HG03571 (cell line): ENCODE measurements at regions not wholly inside any gene's neighbourhood (a gene's known extent, or its start where the extent isn't known, plus 50 kb on each side); places are given as distances from the start of the nearest gene placed in this dataset.

Experiments
- ATAC-seq: cut with Tn5 transposase; IDR thresholded peaks from one replicate; pipeline ENCODE4 v1.9.1; 2021; ENCODE audit not compliant: unreplicated experiment

- ATAC-seq: no peak
Observed at GRCh38 chr4:43242606-43243005, 350.1 kb downstream of the GRXCR1 start.

- ATAC-seq: no peak
Observed at GRCh38 chr4:43243433-43244116, 351.1 kb downstream of the GRXCR1 start.

DNA sequence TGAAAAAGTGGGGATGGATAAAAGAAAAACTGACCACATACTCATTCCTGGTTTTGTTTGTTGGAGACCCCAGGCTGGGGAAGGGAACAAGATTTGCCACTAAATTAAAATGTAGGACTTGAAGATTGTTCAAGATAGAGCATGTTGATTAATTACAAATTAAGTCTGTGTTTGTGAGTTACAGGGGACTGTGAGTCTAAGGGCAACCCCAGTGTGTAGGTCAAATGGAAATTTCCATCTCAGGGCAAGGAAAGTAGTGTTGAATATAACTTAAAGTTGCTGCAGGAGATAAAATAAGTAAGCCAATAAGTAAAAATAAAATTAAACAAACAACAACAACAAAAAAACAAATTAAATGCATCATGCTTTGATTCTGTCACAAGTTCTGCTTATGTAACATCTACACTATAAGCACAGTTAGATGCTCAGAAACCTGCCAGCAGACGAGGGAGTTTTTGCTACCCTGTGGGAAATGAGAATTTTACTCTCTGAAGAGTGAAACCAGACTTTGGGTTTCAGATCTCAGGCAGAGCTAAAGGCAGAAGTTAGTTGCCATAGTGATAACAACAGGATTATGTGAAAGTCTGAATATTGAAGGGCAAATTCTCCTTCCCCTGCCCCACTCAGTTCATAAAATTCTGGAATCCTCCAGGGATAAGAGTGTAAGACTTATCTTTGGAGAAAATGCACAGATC, 352.3 kb downstream of the GRXCR1 start:
- ATAC-seq: peak; percentile 97

- no peak for ATAC-seq
Observed at GRCh38 chr4:43251841-43252240, 359.3 kb downstream of the GRXCR1 start.

GRCh38 chr4:43253541-43253940, 361.0 kb downstream of the GRXCR1 start:
- ATAC-seq: no peak

DNA sequence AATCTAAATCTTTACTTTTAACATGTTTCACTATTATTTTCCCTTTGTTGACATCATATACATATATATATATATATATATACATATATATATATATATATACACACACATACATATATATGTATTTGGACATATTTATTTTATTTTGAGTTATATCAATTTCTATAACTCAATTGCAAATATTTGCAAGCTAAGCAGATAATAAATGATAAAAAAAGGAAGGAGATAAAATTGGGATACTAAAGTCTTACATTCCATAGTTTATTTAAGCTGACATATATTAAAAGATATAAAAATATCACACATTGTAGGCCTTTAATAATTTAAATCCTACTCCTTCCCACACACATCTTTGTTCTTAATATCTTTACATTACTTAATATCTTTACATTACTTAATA, 372.2 kb downstream of the GRXCR1 start:
- ATAC-seq: no peak

- ATAC-seq: no peak
Observed at GRCh38 chr4:43271946-43272345, 379.4 kb downstream of the GRXCR1 start.

- ATAC-seq: no peak
Observed at GRCh38 chr4:43274376-43274775, 381.9 kb downstream of the GRXCR1 start.

DNA sequence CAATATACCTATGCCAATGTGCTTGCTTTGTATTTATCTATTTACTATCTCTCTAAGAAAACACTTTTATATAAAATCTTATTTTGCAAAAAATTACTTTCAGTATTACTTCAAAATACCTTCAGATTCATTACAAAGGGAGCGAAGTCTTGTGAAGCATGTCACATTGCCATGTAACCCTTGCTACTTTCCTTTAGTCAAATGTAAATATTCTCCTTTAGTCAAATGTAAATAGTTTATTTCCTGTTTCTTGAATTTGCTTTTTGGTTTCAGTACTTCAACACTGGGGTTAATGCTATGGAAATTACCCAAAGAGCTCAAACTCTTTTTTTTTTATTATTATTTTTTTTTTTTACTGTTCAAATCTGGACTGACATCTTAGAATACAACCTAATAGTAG, 383.3 kb downstream of the GRXCR1 start:
- ATAC-seq: no peak

GRCh38 chr4:43276321-43276720, 383.8 kb downstream of the GRXCR1 start:
- no peak for ATAC-seq

DNA sequence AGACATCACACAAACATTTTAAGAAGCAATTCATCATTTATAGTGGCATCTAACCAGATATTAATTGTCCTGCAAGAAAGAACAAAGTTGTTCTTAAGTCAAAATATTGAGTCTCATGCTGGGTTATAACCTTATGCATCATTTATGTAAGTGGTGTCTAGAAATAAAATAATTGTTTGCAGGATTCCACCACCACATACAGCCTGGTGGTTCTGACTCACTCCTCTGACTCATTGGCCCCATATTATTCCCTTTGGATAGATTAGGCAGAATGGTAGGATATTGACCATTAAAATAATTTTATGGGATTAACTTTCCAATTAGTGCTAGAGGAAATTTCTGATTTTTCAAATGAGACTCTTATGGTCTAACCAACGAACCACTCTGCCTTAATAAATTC, 384.5 kb downstream of the GRXCR1 start:
- ATAC-seq: no peak

- no peak for ATAC-seq
Observed at GRCh38 chr4:43282534-43282933, 390.0 kb downstream of the GRXCR1 start.

DNA sequence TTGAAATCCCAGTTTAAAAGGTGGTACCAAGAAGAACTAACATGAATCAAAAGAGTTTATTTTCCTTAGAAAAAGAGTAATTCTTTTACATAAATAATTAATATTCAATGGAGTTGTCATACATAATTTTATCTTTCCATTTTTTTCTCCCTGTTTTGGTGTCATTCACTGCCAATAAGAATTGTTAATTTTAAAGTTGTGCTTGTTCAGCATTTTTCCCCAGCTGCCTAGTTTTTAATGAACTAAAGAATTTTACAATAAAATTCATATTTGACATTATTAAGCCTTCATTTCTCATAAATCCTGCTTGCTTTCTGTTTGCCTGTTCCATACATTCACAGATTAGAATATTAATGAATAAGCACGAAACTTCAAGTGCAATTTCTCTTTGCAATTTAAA, 393.6 kb downstream of the GRXCR1 start:
- no peak for ATAC-seq

- ATAC-seq: no peak
Observed at GRCh38 chr4:43296946-43297528, 404.5 kb downstream of the GRXCR1 start.

- ATAC-seq: no peak
Observed at GRCh38 chr4:43316813-43317212, 424.3 kb downstream of the GRXCR1 start.

GRCh38 chr4:43325220-43325967, 432.9 kb downstream of the GRXCR1 start:
- ATAC-seq: no peak

GRCh38 chr4:43330288-43330687, 437.8 kb downstream of the GRXCR1 start:
- no peak for ATAC-seq

GRCh38 chr4:43331226-43332051, 438.9 kb downstream of the GRXCR1 start:
- ATAC-seq: no peak

DNA sequence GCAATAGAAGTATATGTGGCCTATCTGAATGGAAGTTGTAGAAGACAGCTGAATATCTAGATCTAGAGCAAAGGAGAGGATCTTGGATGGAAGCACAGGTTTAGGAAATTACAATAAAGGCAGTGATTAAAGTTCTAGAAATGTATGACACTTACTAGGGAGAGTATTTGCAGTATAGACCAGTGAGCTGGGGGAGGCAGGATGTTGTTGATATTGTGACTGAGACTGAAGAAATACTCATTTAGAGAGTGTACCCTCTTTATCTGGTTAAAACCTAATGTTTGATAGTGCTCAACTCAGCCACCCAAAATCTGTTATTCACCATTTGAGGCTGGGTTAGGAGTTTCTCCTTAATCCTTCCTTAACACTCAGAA, 439.5 kb downstream of the GRXCR1 start:
- ATAC-seq: no peak

- ATAC-seq: no peak
Observed at GRCh38 chr4:43337707-43338106, 445.2 kb downstream of the GRXCR1 start.

- no peak for ATAC-seq
Observed at GRCh38 chr4:43339435-43339834, 446.9 kb downstream of the GRXCR1 start.
